ENCODE measurements at regions not wholly inside any gene's neighbourhood (a gene's known extent, or its start where the extent isn't known, plus 50 kb on each side); places are given as distances from the start of the nearest gene placed in this dataset.

DNA sequence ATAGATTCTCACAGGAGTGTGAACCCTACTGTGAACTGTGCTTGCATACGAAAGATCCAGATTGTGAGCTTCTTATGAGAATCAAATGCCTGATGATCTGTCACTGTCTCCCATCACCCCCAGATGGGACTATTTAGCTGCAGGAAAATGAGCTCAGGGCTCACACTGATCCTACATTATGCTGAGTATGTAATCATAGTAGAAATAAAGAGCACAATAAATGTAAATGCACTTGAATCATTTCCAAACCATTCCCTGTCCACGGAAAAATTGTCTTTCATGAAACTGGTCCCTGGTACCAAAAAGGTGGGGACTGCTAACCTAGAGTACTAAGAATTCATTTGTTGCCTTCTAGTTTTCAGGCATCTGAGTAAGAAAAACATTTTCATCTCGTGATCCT, 1215.8 kb upstream of the TMEM132C start:
- H3K4me3 ChIP-seq (replicated peaks; ENCODE audit: low read depth, low read length) = no peak overlapping the region
- DNase-seq (ENCODE audit: low read depth) = no peak
- TF ChIP-seq, protein P1, sequence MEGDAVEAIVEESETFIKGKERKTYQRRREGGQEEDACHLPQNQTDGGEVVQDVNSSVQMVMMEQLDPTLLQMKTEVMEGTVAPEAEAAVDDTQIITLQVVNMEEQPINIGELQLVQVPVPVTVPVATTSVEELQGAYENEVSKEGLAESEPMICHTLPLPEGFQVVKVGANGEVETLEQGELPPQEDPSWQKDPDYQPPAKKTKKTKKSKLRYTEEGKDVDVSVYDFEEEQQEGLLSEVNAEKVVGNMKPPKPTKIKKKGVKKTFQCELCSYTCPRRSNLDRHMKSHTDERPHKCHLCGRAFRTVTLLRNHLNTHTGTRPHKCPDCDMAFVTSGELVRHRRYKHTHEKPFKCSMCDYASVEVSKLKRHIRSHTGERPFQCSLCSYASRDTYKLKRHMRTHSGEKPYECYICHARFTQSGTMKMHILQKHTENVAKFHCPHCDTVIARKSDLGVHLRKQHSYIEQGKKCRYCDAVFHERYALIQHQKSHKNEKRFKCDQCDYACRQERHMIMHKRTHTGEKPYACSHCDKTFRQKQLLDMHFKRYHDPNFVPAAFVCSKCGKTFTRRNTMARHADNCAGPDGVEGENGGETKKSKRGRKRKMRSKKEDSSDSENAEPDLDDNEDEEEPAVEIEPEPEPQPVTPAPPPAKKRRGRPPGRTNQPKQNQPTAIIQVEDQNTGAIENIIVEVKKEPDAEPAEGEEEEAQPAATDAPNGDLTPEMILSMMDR (IDR thresholded peaks at IDR 0.05; ENCODE audit: low read length, missing control alignments) = no peak

DNA sequence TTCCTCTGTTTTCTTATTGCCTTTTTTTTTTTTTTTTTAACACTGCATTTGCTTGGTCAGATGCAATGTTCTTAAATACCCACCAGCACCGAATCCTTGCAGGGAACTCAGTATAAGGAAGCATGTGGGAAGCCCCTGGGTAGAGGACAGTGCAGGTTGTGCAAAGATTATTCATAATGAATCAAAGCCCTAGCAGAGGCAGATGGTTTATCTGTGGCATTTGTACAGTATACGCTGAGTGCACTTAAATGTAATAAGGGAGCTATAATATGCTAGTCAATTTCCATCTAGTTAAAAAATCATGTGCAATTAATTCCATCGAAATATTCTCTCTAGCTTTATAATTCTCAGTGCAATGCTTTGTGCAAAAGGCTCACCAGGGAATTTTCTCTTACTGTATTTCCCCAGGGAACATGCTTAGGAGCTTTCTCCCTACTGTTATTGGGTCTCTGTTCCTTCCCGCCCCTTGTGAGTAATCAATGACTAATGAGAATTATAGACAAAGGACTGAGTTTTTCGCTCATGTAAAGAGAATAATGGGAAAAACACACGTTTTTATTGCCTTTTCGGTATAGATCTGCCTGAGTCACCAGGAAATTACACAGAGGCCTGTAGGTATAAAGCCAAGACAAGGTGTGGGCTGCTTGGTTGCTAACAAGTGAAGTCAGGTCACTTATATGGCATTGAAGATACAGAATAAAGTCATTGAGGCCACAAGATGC, 1214.3 kb upstream of the TMEM132C start:
- TF ChIP-seq, protein P1 (IDR thresholded peaks at IDR 0.05; ENCODE audit: low read length, missing control alignments) = no peak
- no peak overlapping the region for H3K4me3 ChIP-seq (replicated peaks; ENCODE audit: low read depth, low read length)
- DNase-seq (ENCODE audit: low read depth) = peak; percentile 9

DNA sequence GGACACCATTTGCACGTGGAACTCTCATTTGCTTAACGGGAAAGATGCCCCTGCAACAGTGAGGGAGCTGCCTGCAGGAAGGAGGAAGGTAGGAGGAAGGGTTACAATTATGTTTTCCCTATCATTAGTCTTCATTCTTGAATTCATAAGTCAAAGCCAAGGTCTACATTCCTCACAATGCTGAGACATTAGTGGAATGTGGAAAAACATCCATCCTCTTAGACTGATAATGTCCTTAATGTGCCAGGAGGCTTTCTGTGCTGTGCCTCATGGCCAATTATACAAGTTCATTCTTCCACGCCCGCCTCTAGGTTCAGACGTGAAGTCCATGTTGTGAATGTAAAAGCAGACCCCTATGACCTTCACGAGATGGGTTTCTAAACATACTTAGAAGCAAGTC, 1212.4 kb upstream of the TMEM132C start:
- peak; percentile 24 for DNase-seq (ENCODE audit: low read depth)
- no peak overlapping the region for H3K4me3 ChIP-seq (replicated peaks; ENCODE audit: low read depth, low read length)
- TF ChIP-seq, protein P1 (IDR thresholded peaks at IDR 0.05; ENCODE audit: low read length, missing control alignments) = no peak

DNA sequence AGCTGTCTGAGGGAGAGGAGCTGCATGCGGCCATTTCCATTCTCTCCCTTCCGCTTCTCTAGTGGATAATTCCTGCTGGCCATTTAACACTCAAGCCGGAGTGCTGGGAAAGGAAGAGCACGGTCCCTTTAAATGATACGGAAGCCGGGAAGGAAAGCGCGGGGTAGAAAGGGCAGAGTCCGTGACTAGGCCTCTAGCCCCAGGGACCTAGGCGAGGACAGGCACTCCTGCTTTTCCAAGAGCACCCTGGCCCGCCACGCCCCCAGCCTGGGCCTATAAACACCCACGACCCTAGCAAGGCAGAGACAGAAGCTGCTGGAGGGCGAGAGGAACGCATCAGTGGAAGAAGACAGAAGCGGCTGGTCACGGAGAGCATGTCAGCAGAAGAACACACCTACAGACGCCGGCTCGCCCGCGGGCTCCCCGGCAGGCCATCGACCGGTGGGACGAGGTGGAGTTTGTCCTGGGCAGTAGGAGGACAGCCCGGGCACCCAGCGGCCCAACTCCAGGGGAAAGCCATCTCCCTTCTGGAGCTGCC, 1206.6 kb upstream of the TMEM132C start:
- TF ChIP-seq, protein P1 (IDR thresholded peaks at IDR 0.05; ENCODE audit: low read length, missing control alignments) = no peak
- DNase-seq (ENCODE audit: low read depth) = no peak
- no peak overlapping the region for H3K4me3 ChIP-seq (replicated peaks; ENCODE audit: low read depth, low read length)

DNA sequence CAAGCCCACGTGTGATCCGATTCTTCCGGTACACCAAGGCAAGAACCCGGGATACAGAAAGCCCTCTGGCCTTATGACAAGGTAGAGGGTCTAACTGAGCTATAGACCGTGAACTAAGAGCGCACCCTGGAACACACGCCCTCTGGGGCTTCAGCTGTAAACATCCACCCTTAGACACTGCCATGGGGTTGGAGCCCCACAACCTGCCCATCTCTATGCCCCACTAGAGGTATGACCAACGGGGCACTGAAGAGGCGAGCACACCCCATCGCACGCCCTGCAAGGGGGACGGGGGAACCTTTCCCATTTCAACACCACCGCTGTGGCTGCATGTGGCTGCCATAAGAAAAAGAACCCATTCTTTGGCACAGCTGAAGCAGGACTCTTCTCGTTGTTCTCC, 1206.0 kb upstream of the TMEM132C start:
- H3K4me3 ChIP-seq (replicated peaks; ENCODE audit: low read depth, low read length) = no peak overlapping the region
- no peak for DNase-seq (ENCODE audit: low read depth)
- TF ChIP-seq, protein P1 (IDR thresholded peaks at IDR 0.05; ENCODE audit: low read length, missing control alignments) = no peak

DNA sequence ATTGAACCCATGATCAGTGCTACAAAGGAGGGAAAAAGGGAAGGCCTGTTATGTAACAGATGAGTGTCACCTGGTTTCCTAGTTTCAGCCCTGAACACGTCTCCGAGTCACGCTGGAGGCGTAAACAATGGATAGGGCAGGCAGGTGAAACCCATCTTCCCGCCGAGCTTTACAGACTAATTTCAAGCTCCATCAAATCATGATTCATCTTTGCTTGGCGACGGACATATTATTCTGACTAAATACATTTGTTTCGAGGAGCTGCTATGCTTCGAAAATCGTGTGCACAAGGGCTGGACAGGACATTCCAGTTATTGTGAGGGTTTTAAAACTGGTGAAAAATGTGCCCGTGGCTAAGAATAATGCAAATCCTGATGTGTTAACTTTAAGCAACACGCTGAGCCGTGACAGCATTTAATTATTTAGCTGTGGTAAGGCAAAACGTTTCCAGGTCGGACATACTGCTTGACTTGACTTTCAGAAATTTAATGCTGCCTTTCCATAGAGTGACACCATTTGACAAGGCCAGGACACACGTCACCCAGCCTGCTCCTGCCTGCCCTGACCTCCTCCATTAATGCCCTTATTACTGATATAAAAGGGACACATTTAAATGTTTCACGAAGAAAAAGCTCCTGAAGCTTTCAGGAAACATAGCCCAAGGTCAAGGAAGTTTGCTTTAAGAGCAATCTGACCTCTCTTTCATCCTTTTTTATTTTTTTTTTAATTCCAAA, 1203.5 kb upstream of the TMEM132C start:
- TF ChIP-seq, protein P1 (IDR thresholded peaks at IDR 0.05; ENCODE audit: low read length, missing control alignments) = no peak
- DNase-seq (ENCODE audit: low read depth) = no peak
- H3K4me3 ChIP-seq (replicated peaks; ENCODE audit: low read depth, low read length) = no peak overlapping the region

Measured in fibroblast of pulmonary artery (primary cell).